ENCODE measurements at regions not wholly inside any gene's neighbourhood (a gene's known extent, or its start where the extent isn't known, plus 50 kb on each side); places are given as distances from the start of the nearest gene placed in this dataset.

DNA sequence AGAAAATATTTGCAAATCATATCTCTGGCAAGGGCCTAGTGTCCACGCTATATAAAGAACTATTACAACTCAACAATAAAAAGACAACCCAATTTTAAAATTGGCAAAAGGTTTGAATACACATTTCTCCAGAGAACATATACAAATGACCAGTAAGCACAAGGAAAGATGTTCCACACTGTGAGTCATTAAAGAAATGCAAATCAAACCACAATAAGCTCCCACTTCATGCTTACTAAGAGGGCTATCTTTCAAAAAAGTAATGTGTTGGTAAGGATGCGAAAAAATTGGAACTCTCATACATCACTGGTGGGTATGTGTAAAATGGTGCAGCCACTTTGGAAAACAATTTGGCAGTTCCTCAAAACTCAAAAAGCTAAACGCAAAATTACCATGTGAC, 884.0 kb upstream of the INTU start:
- TF ChIP-seq, protein P1, sequence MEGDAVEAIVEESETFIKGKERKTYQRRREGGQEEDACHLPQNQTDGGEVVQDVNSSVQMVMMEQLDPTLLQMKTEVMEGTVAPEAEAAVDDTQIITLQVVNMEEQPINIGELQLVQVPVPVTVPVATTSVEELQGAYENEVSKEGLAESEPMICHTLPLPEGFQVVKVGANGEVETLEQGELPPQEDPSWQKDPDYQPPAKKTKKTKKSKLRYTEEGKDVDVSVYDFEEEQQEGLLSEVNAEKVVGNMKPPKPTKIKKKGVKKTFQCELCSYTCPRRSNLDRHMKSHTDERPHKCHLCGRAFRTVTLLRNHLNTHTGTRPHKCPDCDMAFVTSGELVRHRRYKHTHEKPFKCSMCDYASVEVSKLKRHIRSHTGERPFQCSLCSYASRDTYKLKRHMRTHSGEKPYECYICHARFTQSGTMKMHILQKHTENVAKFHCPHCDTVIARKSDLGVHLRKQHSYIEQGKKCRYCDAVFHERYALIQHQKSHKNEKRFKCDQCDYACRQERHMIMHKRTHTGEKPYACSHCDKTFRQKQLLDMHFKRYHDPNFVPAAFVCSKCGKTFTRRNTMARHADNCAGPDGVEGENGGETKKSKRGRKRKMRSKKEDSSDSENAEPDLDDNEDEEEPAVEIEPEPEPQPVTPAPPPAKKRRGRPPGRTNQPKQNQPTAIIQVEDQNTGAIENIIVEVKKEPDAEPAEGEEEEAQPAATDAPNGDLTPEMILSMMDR (IDR thresholded peaks at IDR 0.05), result no peak
- no peak for TF ChIP-seq POLR2AphosphoS5 (IDR thresholded peaks at IDR 0.05)
- no peak for TF ChIP-seq EP300 (IDR thresholded peaks at IDR 0.05)
- TF ChIP-seq POLR2A (IDR thresholded peaks at IDR 0.05), result no peak
